ENCODE measurements at regions not wholly inside any gene's neighbourhood (a gene's known extent, or its start where the extent isn't known, plus 50 kb on each side); places are given as distances from the start of the nearest gene placed in this dataset.

DNA sequence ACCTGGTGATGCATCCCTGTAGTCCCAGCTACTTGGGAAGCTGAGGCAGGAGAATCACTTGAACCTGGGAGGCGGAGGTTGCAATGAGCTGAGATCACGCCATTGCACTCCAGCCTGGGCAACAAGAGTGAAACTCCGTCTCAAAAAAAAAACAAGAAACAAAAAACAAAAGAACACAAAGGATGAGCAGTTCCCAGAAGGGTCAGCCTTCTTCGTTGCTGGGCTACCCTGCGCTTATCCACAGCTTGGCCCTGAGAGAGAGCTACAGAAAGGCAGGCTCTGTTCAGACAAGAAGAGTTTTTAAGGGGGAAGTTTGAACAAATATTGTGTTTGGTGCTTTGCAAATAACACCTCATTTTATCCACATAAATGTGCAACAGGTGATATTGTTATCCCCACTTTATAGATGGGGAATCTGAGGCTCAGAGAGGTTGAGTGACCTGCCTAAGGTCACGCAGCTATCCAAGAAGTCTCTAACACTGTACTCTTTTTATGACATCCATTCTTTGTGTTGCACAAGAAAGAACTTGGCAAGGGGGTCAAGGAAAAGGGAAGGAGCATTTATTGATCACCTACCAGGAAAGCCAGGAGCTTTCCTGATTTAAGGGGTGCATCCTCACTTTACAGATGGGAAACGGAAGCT lies 63.7 kb upstream of the NEURL1B start:
- TF ChIP-seq, protein P1, sequence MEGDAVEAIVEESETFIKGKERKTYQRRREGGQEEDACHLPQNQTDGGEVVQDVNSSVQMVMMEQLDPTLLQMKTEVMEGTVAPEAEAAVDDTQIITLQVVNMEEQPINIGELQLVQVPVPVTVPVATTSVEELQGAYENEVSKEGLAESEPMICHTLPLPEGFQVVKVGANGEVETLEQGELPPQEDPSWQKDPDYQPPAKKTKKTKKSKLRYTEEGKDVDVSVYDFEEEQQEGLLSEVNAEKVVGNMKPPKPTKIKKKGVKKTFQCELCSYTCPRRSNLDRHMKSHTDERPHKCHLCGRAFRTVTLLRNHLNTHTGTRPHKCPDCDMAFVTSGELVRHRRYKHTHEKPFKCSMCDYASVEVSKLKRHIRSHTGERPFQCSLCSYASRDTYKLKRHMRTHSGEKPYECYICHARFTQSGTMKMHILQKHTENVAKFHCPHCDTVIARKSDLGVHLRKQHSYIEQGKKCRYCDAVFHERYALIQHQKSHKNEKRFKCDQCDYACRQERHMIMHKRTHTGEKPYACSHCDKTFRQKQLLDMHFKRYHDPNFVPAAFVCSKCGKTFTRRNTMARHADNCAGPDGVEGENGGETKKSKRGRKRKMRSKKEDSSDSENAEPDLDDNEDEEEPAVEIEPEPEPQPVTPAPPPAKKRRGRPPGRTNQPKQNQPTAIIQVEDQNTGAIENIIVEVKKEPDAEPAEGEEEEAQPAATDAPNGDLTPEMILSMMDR (IDR thresholded peaks at IDR 0.05): no peak
- TF ChIP-seq POLR2A (IDR thresholded peaks at IDR 0.05): no peak
- Histone ChIP-seq H3K4me3 (no peak overlapping the region), H3K27ac (no peak overlapping the region), H3K4me1 (peaks cover 3% of the 10 kb centered on the region), H3K27me3 (no peaks in the 10 kb centered on the region), H3K36me3 (ENCODE audit: low read depth, missing control alignments) (no peaks in the 10 kb centered on the region), H3K9me3 (no peaks in the 10 kb centered on the region)
- WGBS, 2 donors: 71 to 76% methylated on average over 7 of the region's 7 CpGs
- intact Hi-C loops (cut with DNase I; ENCODE audit: low total_unique reads): no loop called here
- no peak for DNase-seq

- no peak overlapping the region for H3K27ac ChIP-seq
- no peak overlapping the region for H3K4me3 ChIP-seq
- no peaks in the 10 kb centered on the region for H3K36me3 ChIP-seq (ENCODE audit: low read depth, missing control alignments)
- DNase-seq: no peak
- no peaks in the 10 kb centered on the region for H3K9me3 ChIP-seq
- WGBS, 2 donors: 86 to 88% methylated on average over 10 of the region's 10 CpGs
- no peak for TF ChIP-seq POLR2A (IDR thresholded peaks at IDR 0.05)
- TF ChIP-seq, protein P1 (IDR thresholded peaks at IDR 0.05): no peak
- no peaks in the 10 kb centered on the region for H3K27me3 ChIP-seq
- intact Hi-C loops (cut with DNase I; ENCODE audit: low total_unique reads): no loop called here
- H3K4me1 ChIP-seq: peaks cover 7% of the 10 kb centered on the region
Observed at GRCh38 chr5:172575816-172576545, 65.1 kb upstream of the NEURL1B start.

DNA sequence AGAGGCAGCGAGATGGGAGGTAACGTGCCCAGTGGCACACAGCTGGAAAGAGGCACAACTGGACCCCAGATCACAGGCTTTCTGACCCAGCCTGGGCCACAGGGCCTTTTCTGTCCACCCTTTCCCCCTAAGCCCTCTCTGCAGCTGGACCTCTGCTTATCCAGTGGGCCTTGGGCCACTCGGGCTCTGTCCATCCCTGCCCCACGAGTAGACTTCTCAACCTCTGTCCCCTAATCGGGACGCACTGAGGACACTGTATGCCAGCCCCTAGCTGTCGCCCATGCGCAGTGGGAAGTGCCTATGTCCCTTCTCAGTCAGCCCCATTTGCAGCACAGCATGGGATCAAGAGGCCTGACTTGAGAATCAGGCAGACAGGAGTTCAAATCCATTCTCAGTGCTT lies 65.6 kb upstream of the NEURL1B start:
- Histone ChIP-seq H3K36me3 (ENCODE audit: low read depth, missing control alignments) (no peaks in the 10 kb centered on the region), H3K9me3 (no peaks in the 10 kb centered on the region), H3K27me3 (no peaks in the 10 kb centered on the region), H3K27ac (no peak overlapping the region), H3K4me1 (peaks cover 7% of the 10 kb centered on the region), H3K4me3 (no peak overlapping the region)
- 70 to 82% methylated on average over 3 to 8 of the region's 8 CpGs for WGBS, 2 donors
- intact Hi-C loops (cut with DNase I; ENCODE audit: low total_unique reads): no loop called here
- no peak for DNase-seq
- no peak for TF ChIP-seq POLR2A (IDR thresholded peaks at IDR 0.05)
- TF ChIP-seq, protein P1 (IDR thresholded peaks at IDR 0.05): no peak

GRCh38 chr5:172574871-172575223 lies 66.2 kb upstream of the NEURL1B start:
- Histone ChIP-seq H3K27me3 (no peaks in the 10 kb centered on the region), H3K4me1 (peaks cover 7% of the 10 kb centered on the region), H3K36me3 (ENCODE audit: low read depth, missing control alignments) (no peaks in the 10 kb centered on the region), H3K27ac (no peak overlapping the region), H3K9me3 (no peaks in the 10 kb centered on the region), H3K4me3 (no peak overlapping the region)
- DNase-seq: no peak
- TF ChIP-seq, protein P1 (IDR thresholded peaks at IDR 0.05): no peak
- no peak for TF ChIP-seq POLR2A (IDR thresholded peaks at IDR 0.05)
- intact Hi-C loops (cut with DNase I; ENCODE audit: low total_unique reads): no loop called here
- WGBS, 2 donors: 39 to 72% methylated on average over 3 of the region's 3 CpGs
